ENCODE measurements at regions not wholly inside any gene's neighbourhood (a gene's known extent, or its start where the extent isn't known, plus 50 kb on each side); places are given as distances from the start of the nearest gene placed in this dataset.

- TF ChIP-seq CTCF (IDR thresholded peaks at IDR 0.05; ENCODE audit: low read depth, low read length) (peak; percentile 73), EZH2phosphoT487 (IDR thresholded peaks at IDR 0.05; ENCODE audit: low read depth) (no peak)
These were observed 100.7 kb upstream of the WAC start for GRCh38 chr10:28432210-28432676.
